CD4-positive, alpha-beta T cell treated with Interleukin-12 subunit alpha and Interleukin-12 subunit beta, for 1 hour (primary cell): ENCODE measurements at regions not wholly inside any gene's neighbourhood (a gene's known extent, or its start where the extent isn't known, plus 50 kb on each side); places are given as distances from the start of the nearest gene placed in this dataset.

ENCODE experiments used
- DNase-seq: peaks from one replicate; pipeline ENCODE4 v3.0.0-alpha.2; 2020

- DNase-seq: no peak
These were observed 682.9 kb upstream of the GALNTL6 start for GRCh38 chr4:171130256-171130801.

GRCh38 chr4:171118091-171118490 lies 695.1 kb upstream of the GALNTL6 start:
- no peak for DNase-seq

DNA sequence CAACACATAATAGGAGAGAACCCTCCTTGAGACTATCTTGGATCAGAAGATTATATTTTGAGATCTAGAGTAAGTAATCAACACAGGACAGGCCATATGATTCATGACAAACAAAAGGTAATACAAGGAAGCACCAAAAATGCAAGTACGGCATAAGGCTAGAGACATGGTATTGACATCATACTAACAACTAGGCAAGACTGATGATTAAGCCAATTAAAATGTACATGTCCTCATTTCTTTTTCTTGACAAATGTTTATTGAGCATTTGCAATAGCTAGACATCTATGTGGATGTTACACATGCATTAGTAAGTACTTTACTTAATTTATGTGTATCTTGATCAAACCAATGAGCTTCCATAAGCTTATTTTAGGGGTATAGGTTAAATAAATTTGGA lies 695.7 kb upstream of the GALNTL6 start:
- DNase-seq: no peak

DNA sequence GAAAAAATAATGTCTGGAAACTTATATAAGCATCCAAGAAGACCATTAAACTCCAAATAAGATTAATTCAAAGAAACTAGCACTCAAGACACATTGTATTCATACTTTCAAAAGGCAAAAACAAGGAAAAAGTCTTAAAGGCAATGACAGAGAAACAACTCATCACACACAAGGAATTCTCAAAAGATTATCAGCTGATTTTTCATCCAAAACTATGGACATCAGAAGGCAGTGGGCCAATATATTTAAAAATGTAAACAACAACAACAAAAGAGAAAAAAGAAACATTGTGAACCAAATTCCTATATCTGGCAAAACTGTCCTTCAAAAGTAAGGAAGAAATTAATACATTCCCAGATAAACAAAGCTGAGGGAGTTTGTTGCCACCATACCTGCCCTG lies 711.4 kb upstream of the GALNTL6 start:
- no peak for DNase-seq

- no peak for DNase-seq
These were observed 726.1 kb upstream of the GALNTL6 start for GRCh38 chr4:171087089-171087488.

GRCh38 chr4:171067422-171067821 lies 745.8 kb upstream of the GALNTL6 start:
- no peak for DNase-seq

GRCh38 chr4:171049380-171049779 lies 763.8 kb upstream of the GALNTL6 start:
- no peak for DNase-seq

DNA sequence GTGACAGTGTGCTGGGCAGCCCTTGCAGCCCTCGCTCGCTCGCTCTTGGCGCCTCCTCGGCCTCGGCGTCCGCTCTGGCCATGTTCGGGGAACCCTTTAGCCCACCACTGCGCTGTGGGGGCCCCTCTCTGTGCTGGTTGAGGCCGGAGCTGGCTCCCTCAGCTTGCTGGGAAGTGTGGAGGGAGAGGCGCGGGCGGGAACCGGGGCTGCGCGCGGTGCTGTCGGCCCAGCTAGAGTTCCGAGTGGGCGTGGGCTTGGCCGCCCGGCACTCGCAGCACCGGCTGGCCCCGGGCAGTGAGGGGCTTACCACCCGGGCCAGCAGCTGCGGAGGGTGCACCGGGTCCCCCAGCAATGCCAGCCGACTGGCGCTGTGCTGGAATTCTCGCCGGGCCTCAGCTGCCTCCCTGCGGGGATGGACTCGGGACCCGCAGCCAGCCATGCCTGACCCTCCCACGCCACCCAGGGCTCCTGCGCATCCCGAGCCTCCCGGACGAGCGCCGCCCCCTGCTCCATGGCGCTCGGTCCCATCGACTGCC lies 770.1 kb upstream of the GALNTL6 start:
- DNase-seq: no peak

DNA sequence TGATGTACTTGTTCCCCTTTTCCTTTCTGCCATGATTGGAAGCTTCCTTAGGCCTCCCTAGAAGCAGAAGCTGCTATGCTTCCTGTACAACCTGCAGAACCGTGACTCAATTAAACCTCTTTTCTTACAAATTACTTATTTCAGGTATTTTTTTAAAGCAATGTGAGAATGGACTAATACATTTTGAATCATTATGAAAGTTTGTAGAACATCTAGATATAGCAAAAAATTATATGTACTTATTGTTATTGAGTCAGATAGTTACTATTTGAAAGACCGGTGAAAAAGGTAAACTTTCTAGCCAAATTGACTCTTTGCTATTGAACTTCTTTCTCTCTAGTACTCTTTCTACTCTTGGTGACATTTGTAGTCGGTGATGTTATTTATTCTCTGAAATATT lies 777.3 kb upstream of the GALNTL6 start:
- no peak for DNase-seq

GRCh38 chr4:171031338-171031737 lies 781.9 kb upstream of the GALNTL6 start:
- DNase-seq: no peak

- DNase-seq: no peak
These were observed 787.4 kb upstream of the GALNTL6 start for GRCh38 chr4:171025776-171026175.

- no peak for DNase-seq
These were observed 787.9 kb upstream of the GALNTL6 start for GRCh38 chr4:171025343-171025742.

DNA sequence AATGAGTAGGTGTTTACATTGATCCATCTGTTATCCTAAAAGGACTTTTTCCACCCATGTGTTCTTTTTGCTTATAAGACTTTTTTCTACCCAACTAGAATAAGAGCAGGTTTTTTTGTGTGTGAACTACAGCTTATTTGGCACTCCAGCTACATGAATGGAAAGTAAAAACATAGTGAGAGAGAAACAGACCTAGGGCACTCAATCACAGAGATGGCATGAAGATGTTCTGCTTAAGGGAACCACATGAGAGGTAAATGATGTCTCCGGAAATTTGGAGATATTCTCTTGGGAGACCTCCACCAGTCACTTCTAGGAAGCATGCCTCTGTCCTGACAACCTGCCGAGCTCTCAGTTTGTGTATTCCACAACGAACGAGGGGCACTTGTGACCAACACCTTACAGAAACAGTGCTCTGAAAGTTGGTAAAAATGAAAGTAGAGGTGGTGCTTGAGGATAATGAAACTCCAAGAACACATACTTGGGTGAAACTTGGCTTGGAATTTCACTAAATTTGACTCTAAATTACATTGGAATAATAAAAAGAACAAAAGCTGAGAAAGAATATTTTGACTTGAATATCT lies 788.4 kb upstream of the GALNTL6 start:
- DNase-seq: no peak

GRCh38 chr4:171022824-171023230 lies 790.4 kb upstream of the GALNTL6 start:
- no peak for DNase-seq

GRCh38 chr4:171017593-171017992 lies 795.6 kb upstream of the GALNTL6 start:
- no peak for DNase-seq

DNA sequence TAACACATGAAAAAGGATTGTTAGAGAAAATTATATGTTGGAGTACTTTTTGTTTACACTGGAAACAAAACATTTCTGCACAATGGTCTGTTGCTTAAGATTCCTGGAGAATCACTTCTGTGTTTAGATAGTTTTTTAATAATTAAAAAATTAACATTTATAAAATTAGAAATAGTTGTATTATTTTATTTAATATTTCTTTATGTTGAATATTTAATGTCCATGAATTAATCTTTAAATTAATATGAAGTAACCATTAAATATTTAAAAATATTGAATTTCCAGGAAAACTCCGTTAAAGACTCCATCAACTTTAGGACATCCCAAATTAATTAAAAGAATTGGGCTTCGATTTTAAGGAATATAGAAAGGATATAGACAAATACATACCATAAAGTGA lies 797.1 kb upstream of the GALNTL6 start:
- DNase-seq: no peak

GRCh38 chr4:171015441-171015840 lies 797.8 kb upstream of the GALNTL6 start:
- no peak for DNase-seq

GRCh38 chr4:171007618-171008390 lies 805.4 kb upstream of the GALNTL6 start:
- no peak for DNase-seq

GRCh38 chr4:171002246-171002645 lies 811.0 kb upstream of the GALNTL6 start:
- DNase-seq: no peak

DNA sequence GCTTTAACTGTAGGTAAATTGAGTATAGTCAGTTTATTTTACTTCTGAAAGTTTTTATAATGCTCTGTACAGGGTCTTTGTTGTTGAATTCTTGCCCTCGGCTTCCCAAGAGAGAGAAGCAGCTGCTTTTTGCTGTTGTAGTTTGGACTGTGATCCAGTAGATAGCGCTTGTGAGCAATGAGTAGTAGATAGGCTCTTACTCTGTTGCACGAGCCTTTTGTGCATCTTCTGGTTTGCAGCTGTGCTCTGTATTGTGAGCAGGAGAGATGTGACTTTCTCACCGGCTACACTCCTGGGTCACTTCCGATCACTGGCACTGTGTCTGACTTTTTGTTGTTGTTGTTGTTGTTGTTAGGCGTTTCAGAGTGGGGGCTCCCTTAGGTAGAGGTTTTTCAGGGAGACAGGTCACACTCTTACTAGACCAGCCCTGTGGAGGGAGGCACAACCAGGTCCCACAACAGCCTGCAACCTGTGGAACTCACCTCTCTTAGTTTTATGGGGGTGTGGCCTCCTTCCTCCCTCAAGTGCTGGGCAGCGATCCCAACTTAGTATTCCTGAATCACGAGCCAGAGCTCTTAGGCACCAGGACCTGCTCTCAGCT lies 822.1 kb upstream of the GALNTL6 start:
- DNase-seq: no peak

DNA sequence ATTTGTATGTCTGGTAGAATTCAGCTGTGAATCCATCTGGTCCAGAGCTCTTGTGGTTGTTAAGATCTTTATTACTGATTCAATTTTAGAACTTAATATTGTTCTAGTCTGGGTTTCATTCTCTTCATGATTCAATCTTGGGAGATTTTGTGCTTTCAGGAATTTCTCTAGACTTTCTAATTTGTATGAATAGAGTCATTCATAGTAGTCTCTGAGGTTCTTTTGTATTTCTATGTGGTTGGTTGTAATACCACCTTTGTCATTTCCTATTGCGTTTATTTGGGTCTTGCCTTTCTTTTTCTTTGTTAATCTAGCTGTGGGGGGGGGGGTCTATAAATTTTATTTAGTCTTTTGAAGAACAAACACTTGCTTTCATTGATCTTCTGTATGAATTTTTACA lies 824.8 kb upstream of the GALNTL6 start:
- DNase-seq: no peak

- DNase-seq: no peak
These were observed 833.5 kb upstream of the GALNTL6 start for GRCh38 chr4:170979736-170980135.

DNA sequence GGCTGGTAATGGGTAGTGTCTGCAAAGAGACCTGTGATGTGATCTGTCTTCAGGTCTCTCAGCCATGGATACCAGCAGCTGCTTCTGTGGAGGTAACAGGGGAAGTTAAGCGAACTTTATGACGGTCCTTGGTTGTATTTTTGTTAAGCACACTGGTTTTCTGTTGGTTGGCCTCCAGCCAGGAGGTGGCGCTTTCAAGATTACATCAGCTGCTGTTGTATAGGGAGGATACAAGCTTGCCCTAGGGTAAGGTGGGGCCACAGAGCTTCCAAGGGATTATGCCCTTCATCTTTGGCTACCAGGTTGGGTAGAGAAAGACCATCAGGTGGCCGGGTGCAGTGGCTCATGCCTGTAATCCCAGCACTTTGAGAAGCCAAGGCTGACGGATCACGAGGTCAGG lies 834.2 kb upstream of the GALNTL6 start:
- DNase-seq: no peak

DNA sequence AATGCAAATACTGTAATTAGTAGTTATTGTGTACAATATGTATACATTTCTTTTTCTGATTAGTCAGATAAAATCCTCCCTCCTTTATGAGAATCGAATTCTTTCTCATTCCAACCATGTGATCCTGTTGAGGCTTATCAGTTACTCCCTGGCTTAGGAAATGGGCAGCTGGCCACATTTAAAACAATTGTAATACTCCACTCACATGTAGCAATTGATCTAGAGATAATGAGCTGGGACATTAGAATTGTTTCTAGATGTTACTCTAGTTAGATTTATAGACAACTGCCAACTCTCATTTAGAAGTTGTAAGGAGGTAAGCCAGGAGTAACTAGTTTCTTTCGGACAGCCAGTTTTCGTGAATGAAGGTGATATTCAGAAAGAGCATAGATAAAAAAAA lies 859.3 kb upstream of the AADAT start:
- DNase-seq: no peak
